ENCODE measurements at regions not wholly inside any gene's neighbourhood (a gene's known extent, or its start where the extent isn't known, plus 50 kb on each side); places are given as distances from the start of the nearest gene placed in this dataset.

- DNase-seq (ENCODE audit: low spot score in 2 of 2), result no peak
- in situ Hi-C loops (cut with MboI; ENCODE audit: low sequenced_read_pairs), result no loop called here
- Histone ChIP-seq H3K36me3 (replicated peaks) (no peaks in the 10 kb centered on the region), H3K4me1 (no peaks in the 10 kb centered on the region), H3K4me3 (no peak overlapping the region), H3K27me3 (ENCODE audit: low read depth) (no peaks in the 10 kb centered on the region), H3K9me3 (peaks cover 2% of the 10 kb centered on the region; the same call in 1 of the 2 replicates)
Measured at GRCh38 chr11:62018981-62019664, 51.7 kb upstream of the FTH1 start.

- in situ Hi-C loops (cut with MboI; ENCODE audit: low sequenced_read_pairs), result no loop called here
- Histone ChIP-seq H3K27me3 (ENCODE audit: low read depth) (no peaks in the 10 kb centered on the region), H3K9me3 (peaks cover 2% of the 10 kb centered on the region; the same call in 1 of the 2 replicates), H3K4me3 (no peak overlapping the region), H3K4me1 (no peaks in the 10 kb centered on the region), H3K36me3 (replicated peaks) (no peaks in the 10 kb centered on the region)
- no peak for DNase-seq (ENCODE audit: low spot score in 2 of 2)
Measured at GRCh38 chr11:62017878-62018655, 50.6 kb upstream of the FTH1 start.

All from HAP-1 (cell line).